ENCODE measurements at regions not wholly inside any gene's neighbourhood (a gene's known extent, or its start where the extent isn't known, plus 50 kb on each side); places are given as distances from the start of the nearest gene placed in this dataset.
"Not testable (repeated sequence)": the region's sequence is repeated elsewhere in the genome, so short reads cannot be mapped to it uniquely, and the experiment has no call there.

- DNase-seq, result no peak
These were observed 337.5 kb downstream of the SOX9 start for GRCh38 chr17:72458301-72458700.

- DNase-seq, result no peak
These were observed 339.9 kb downstream of the SOX9 start for GRCh38 chr17:72460711-72461110.

- DNase-seq, result no peak
These were observed 340.9 kb downstream of the SOX9 start for GRCh38 chr17:72461757-72462156.

- no peak for DNase-seq
These were observed 341.6 kb downstream of the SOX9 start for GRCh38 chr17:72462407-72462806.

- DNase-seq, result no peak
These were observed 342.0 kb downstream of the SOX9 start for GRCh38 chr17:72462814-72463213.

GRCh38 chr17:72463287-72464102 lies 342.7 kb downstream of the SOX9 start:
- no peak for DNase-seq

- DNase-seq, result not testable (repeated sequence)
These were observed 343.4 kb downstream of the SOX9 start for GRCh38 chr17:72464221-72464620.

GRCh38 chr17:72465191-72466024 lies 344.6 kb downstream of the SOX9 start:
- DNase-seq, result peak; percentile 91

GRCh38 chr17:72466199-72466598 lies 345.4 kb downstream of the SOX9 start:
- DNase-seq, result peak; percentile 55

GRCh38 chr17:72466606-72467005 lies 345.8 kb downstream of the SOX9 start:
- no peak for DNase-seq

- DNase-seq, result peak; percentile 28
These were observed 347.2 kb downstream of the SOX9 start for GRCh38 chr17:72467841-72468653.

GRCh38 chr17:72468841-72469240 lies 348.0 kb downstream of the SOX9 start:
- no peak for DNase-seq

GRCh38 chr17:72470121-72470705 lies 349.4 kb downstream of the SOX9 start:
- DNase-seq, result no peak

- no peak for DNase-seq
These were observed 349.9 kb downstream of the SOX9 start for GRCh38 chr17:72470734-72471133.

GRCh38 chr17:72471296-72471695 lies 350.5 kb downstream of the SOX9 start:
- no peak for DNase-seq

GRCh38 chr17:72472106-72472505 lies 351.3 kb downstream of the SOX9 start:
- DNase-seq, result no peak

GRCh38 chr17:72472853-72473390 lies 352.1 kb downstream of the SOX9 start:
- DNase-seq, result not testable (repeated sequence)

- no peak for DNase-seq
These were observed 353.4 kb downstream of the SOX9 start for GRCh38 chr17:72474243-72474642.

GRCh38 chr17:72474719-72475477 lies 354.1 kb downstream of the SOX9 start:
- no peak for DNase-seq

- no peak for DNase-seq
These were observed 355.3 kb downstream of the SOX9 start for GRCh38 chr17:72476134-72476533.

- DNase-seq, result no peak
These were observed 355.8 kb downstream of the SOX9 start for GRCh38 chr17:72476575-72476986.

- DNase-seq, result no peak
These were observed 356.7 kb downstream of the SOX9 start for GRCh38 chr17:72477491-72477890.

Data from HCEC 1CT (cell line).